SU-DHL-6 (cell line): ENCODE measurements at regions not wholly inside any gene's neighbourhood (a gene's known extent, or its start where the extent isn't known, plus 50 kb on each side); places are given as distances from the start of the nearest gene placed in this dataset.
"Not testable (repeated sequence)": the region's sequence is repeated elsewhere in the genome, so short reads cannot be mapped to it uniquely, and the experiment has no call there.

Experiments
- H2AFZ ChIP-seq: fragments of 200-600 bp; sonication (generic); 2 replicates; pipeline ENCODE4 v1.6.1; 2014; ENCODE audit warnings: low read depth, mild to moderate bottlenecking, moderate library complexity, mixed read lengths, antibody characterized with exemption, low read length; ENCODE audit not compliant: severe bottlenecking
- H3F3A ChIP-seq: fragments of 200-600 bp; shearing (Covaris generic); 2 replicates; pipeline ENCODE4 v1.6.0; 2016; ENCODE audit warnings: antibody characterized with exemption, mild to moderate bottlenecking; ENCODE audit not compliant: insufficient read depth
- H3K27ac ChIP-seq: fragments of 200-600 bp; sonication (generic); 2 replicates; pipeline ENCODE4 v1.5.1; 2016; ENCODE audit warnings: low read depth, mild to moderate bottlenecking, low read length, moderate library complexity, mixed read lengths
- H3K27me3 ChIP-seq: fragments of 200-600 bp; sonication (generic), shearing (Covaris generic); 2 replicates; pipeline ENCODE4 v1.6.0; 2014; ENCODE audit warnings: mild to moderate bottlenecking, low read length
- H3K36me3 ChIP-seq: fragments of 200-600 bp; sonication (generic); 2 replicates; pipeline ENCODE4 v1.6.1; 2014; ENCODE audit warnings: mild to moderate bottlenecking, low read length, mixed read lengths
- H3K4me2 ChIP-seq: fragments of 300-600, 200-600 bp; shearing (Covaris generic), sonication (generic); 2 replicates; pipeline ENCODE4 v1.6.0; 2014; ENCODE audit warnings: low read length, low read depth, mild to moderate bottlenecking; ENCODE audit not compliant: poor library complexity, severe bottlenecking
- H3K4me3 ChIP-seq: fragments of 200-600 bp; sonication (generic); 2 replicates; pipeline ENCODE4 v1.5.1; 2014; ENCODE audit warnings: antibody characterized with exemption, low read length, mild to moderate bottlenecking, mixed read lengths; ENCODE audit not compliant: insufficient read depth, poor library complexity, severe bottlenecking
- H3K79me2 ChIP-seq: fragments of 200-600 bp; sonication (generic); 2 replicates; pipeline ENCODE4 v1.6.1; 2014; ENCODE audit warnings: mild to moderate bottlenecking, low read length, moderate library complexity; ENCODE audit not compliant: insufficient read depth
- H3K9ac ChIP-seq: fragments of 200-600 bp; sonication (generic); 2 replicates; pipeline ENCODE4 v1.7.0; 2014; ENCODE audit warnings: mild to moderate bottlenecking, low read length
- H3K9me2 ChIP-seq: fragments of 200-600 bp; sonication (generic); replicated peaks from 2 replicates; pipeline ENCODE4 v1.6.1; 2014; ENCODE audit warnings: low read length; ENCODE audit not compliant: insufficient read depth
- H3K9me3 ChIP-seq: fragments of 200-600 bp; sonication (generic); 2 replicates; pipeline ENCODE4 v1.6.1; 2014; ENCODE audit warnings: low read length, mixed read lengths; ENCODE audit not compliant: insufficient read depth
- H4K20me1 ChIP-seq: fragments of 200-600 bp; sonication (generic); 2 replicates; pipeline ENCODE4 v1.6.1; 2014; ENCODE audit warnings: low read depth, mild to moderate bottlenecking, antibody characterized with exemption, low read length, moderate library complexity, mixed read lengths
- CTCF ChIP-seq: fragments of 200-600 bp; sonication (generic); IDR thresholded peaks from one replicate; pipeline ENCODE4 v1.5.1; 2017; ENCODE audit warnings: antibody characterized with exemption, mild to moderate bottlenecking, low read length, moderate library complexity; ENCODE audit not compliant: insufficient read depth, poor library complexity, severe bottlenecking
- EZH2phosphoT487 ChIP-seq: fragments of 200-600 bp; sonication (generic), shearing (Covaris generic); conservative IDR thresholded peaks from 2 replicates; pipeline ENCODE4 v1.6.1; 2018; ENCODE audit warnings: mild to moderate bottlenecking, antibody characterized with exemption, low read length, moderate library complexity, mixed read lengths

GRCh38 chr11:14573539-14574057 is 53.4 kb upstream of the PSMA1 start:
- H3K79me2 ChIP-seq, H3K27ac ChIP-seq, H3K36me3 ChIP-seq: not testable (repeated sequence)

GRCh38 chr11:14577292-14577691 is 57.1 kb upstream of the PSMA1 start:
- Histone ChIP-seq H3K9me2 (no peaks in the 10 kb centered on the region), H3K9me3 (no peaks in the 10 kb centered on the region), H3K36me3 (no peaks in the 10 kb centered on the region), H3K9ac (no peak overlapping the region), H3K4me3 (no peak overlapping the region), H3K27me3 (no peaks in the 10 kb centered on the region), H2AFZ (no peak overlapping the region), H3K79me2 (no peaks in the 10 kb centered on the region), H3F3A (no peaks in the 10 kb centered on the region), H3K27ac (no peak overlapping the region), H4K20me1 (no peaks in the 10 kb centered on the region), H3K4me2 (no peak overlapping the region)
- TF ChIP-seq CTCF (no peak), EZH2phosphoT487 (no peak)

More at GRCh38 chr11:14573539-14574057, 53.4 kb upstream of the PSMA1 start:
- not testable (repeated sequence) for H4K20me1 ChIP-seq, H3K27me3 ChIP-seq, H3K9ac ChIP-seq, H3K9me3 ChIP-seq, H3F3A ChIP-seq, H3K9me2 ChIP-seq, H3K4me3 ChIP-seq, H3K4me2 ChIP-seq, H2AFZ ChIP-seq

- no peaks in the 10 kb centered on the region for H3F3A ChIP-seq
- no peak for TF ChIP-seq CTCF
- no peak for TF ChIP-seq EZH2phosphoT487
These were observed 57.8 kb upstream of the PSMA1 start for GRCh38 chr11:14577835-14578529.

GRCh38 chr11:14578541-14578956 is 58.4 kb upstream of the PSMA1 start:
- Histone ChIP-seq H3K36me3 (no peaks in the 10 kb centered on the region), H3K4me3 (peak overlapping the region; percentile 10), H3K9me2 (no peaks in the 10 kb centered on the region), H3K9ac (0 out of 2 replicates have a peak overlapping the region, but pooled peaks have one; percentile 3), H3K9me3 (no peaks in the 10 kb centered on the region), H3K27ac (peak overlapping the region; percentile 40), H2AFZ (peak overlapping the region; percentile 89), H3K4me2 (peak overlapping the region; percentile 46), H3F3A (no peaks in the 10 kb centered on the region), H4K20me1 (no peaks in the 10 kb centered on the region), H3K79me2 (no peaks in the 10 kb centered on the region), H3K27me3 (no peaks in the 10 kb centered on the region)
- TF ChIP-seq CTCF, result no peak
- no peak for TF ChIP-seq EZH2phosphoT487

More at GRCh38 chr11:14577835-14578529, 57.8 kb upstream of the PSMA1 start:
- Histone ChIP-seq H4K20me1 (no peaks in the 10 kb centered on the region), H3K27me3 (no peaks in the 10 kb centered on the region), H3K4me3 (peak overlapping the region; percentile 10), H2AFZ (peak overlapping the region; percentile 89), H3K79me2 (no peaks in the 10 kb centered on the region), H3K9me2 (no peaks in the 10 kb centered on the region), H3K36me3 (no peaks in the 10 kb centered on the region), H3K9ac (0 out of 2 replicates have a peak overlapping the region, but pooled peaks have one; percentile 3), H3K9me3 (no peaks in the 10 kb centered on the region), H3K4me2 (peak overlapping the region; percentile 46), H3K27ac (peak overlapping the region; percentile 24; the same call in 1 of the 2 replicates)
